LNCAP (cell line): ENCODE measurements at regions not wholly inside any gene's neighbourhood (a gene's known extent, or its start where the extent isn't known, plus 50 kb on each side); places are given as distances from the start of the nearest gene placed in this dataset.

Source experiments
- CTCF ChIP-seq: fragments of 450-650 bp; IDR thresholded peaks from 2 replicates; pipeline ENCODE4 v1.5.1; 2017; ENCODE audit warnings: mild to moderate bottlenecking

- TF ChIP-seq CTCF = no peak
Measured at GRCh38 chr5:125357660-125358059, 611.2 kb upstream of the ZNF608 start.

GRCh38 chr5:125365747-125366146 is 619.3 kb upstream of the ZNF608 start:
- no peak for TF ChIP-seq CTCF

- no peak for TF ChIP-seq CTCF
Measured at GRCh38 chr5:125367702-125368101, 621.3 kb upstream of the ZNF608 start.

- no peak for TF ChIP-seq CTCF
Measured at GRCh38 chr5:125370461-125371205, 624.2 kb upstream of the ZNF608 start.

GRCh38 chr5:125372694-125373631 is 626.5 kb upstream of the ZNF608 start:
- TF ChIP-seq CTCF = no peak

GRCh38 chr5:125375143-125375542 is 628.7 kb upstream of the ZNF608 start:
- no peak for TF ChIP-seq CTCF

- no peak for TF ChIP-seq CTCF
Measured at GRCh38 chr5:125376059-125376641, 629.7 kb upstream of the ZNF608 start.
